Liver (tissue), 8 donors: ENCODE measurements at regions not wholly inside any gene's neighbourhood (a gene's known extent, or its start where the extent isn't known, plus 50 kb on each side); places are given as distances from the start of the nearest gene placed in this dataset.

Experiments used
- DNase-seq: peaks from one replicate; pipeline ENCODE4 v3.0.0-alpha.2; 2017; ENCODE audit warnings: low spot score
- H3K27ac ChIP-seq, 2 donors: one replicate each; pipeline ENCODE4 v1.7.0; 2013; ENCODE audit warnings: inconsistent platforms in 2 of 2, low read length in 2 of 2, control low read depth in 1 of 2, low read depth in 1 of 2, mild to moderate bottlenecking in 1 of 2
- H3K27me3 ChIP-seq, 4 donors: one replicate each; pipeline versions ENCODE4 v1.6.1 to v1.7.0; 2013; ENCODE audit warnings: low read length in 3 of 4, inconsistent platforms in 1 of 4, mild to moderate bottlenecking in 1 of 4, moderate library complexity in 1 of 4; ENCODE audit not compliant: control insufficient read depth in 4 of 4, insufficient read depth in 4 of 4
- H3K36me3 ChIP-seq, 4 donors: one replicate each; pipeline versions ENCODE4 v1.6.1 to v1.7.0; 2013; ENCODE audit warnings: low read length in 3 of 4, mild to moderate bottlenecking in 3 of 4, low read depth in 1 of 4, moderate library complexity in 1 of 4; ENCODE audit not compliant: control insufficient read depth in 4 of 4, insufficient read depth in 3 of 4
- H3K4me1 ChIP-seq, 4 donors: one replicate each; pipeline versions ENCODE4 v1.6.1 to v1.7.0; 2013; ENCODE audit warnings: low read length in 3 of 4, mild to moderate bottlenecking in 3 of 4, moderate library complexity in 1 of 4; ENCODE audit not compliant: control insufficient read depth in 4 of 4, insufficient read depth in 4 of 4
- H3K4me3 ChIP-seq, 3 donors: one replicate each; pipeline versions ENCODE4 v1.6.1 to v1.7.0; 2013; ENCODE audit warnings: low read length in 3 of 3, control low read depth in 1 of 3, low read depth in 1 of 3, mild to moderate bottlenecking in 1 of 3
- H3K9ac ChIP-seq, 2 donors: one replicate each; pipeline ENCODE4 v1.7.0; 2013; ENCODE audit warnings: low read length in 2 of 2, mild to moderate bottlenecking in 2 of 2, moderate library complexity in 2 of 2, control low read depth in 1 of 2, low read depth in 1 of 2
- H3K9me3 ChIP-seq, 4 donors: one replicate each; pipeline versions ENCODE4 v1.6.1 to v1.7.0; 2013; ENCODE audit warnings: low read length in 3 of 4; ENCODE audit not compliant: control insufficient read depth in 4 of 4
- EGR1 ChIP-seq, 2 donors: IDR thresholded peaks; 2 replicates each; pipeline ENCODE4 v1.6.1; 2016 to 2018; ENCODE audit warnings: antibody characterized with exemption in 2 of 2, low read depth in 2 of 2
- FOXA1 ChIP-seq: IDR thresholded peaks from 2 replicates; pipeline ENCODE4 v1.6.1; 2016; ENCODE audit warnings: antibody characterized with exemption
- FOXA2 ChIP-seq: IDR thresholded peaks from 2 replicates; pipeline ENCODE4 v1.6.1; 2016; ENCODE audit warnings: antibody characterized with exemption
- HNF4A ChIP-seq, 2 donors: conservative IDR thresholded peaks; 2 replicates each; pipeline ENCODE4 v1.6.1; 2016; ENCODE audit warnings: antibody characterized with exemption in 2 of 2, mild to moderate bottlenecking in 2 of 2
- JUND ChIP-seq, 2 donors: IDR thresholded peaks; 2 replicates each; pipeline ENCODE4 v1.6.1; 2016; ENCODE audit warnings: antibody characterized with exemption in 2 of 2
- NR2F2 ChIP-seq: IDR thresholded peaks from 2 replicates; pipeline ENCODE4 v1.6.1; 2016; ENCODE audit warnings: antibody characterized with exemption
- RAD21 ChIP-seq, 2 donors: IDR thresholded peaks; 2 replicates each; pipeline ENCODE4 v1.6.1; 2016; ENCODE audit warnings: antibody characterized with exemption in 2 of 2, mild to moderate bottlenecking in 2 of 2
- TAF1 ChIP-seq: conservative IDR thresholded peaks from 2 replicates; pipeline ENCODE4 v1.6.1; 2016; ENCODE audit warnings: antibody characterized with exemption, mild to moderate bottlenecking
- WGBS: extraction: QIAGEN DNeasy Blood & Tissue Kit; methylation state at CpG from one replicate; pipeline ENCODE4 v1.1.7; 2013; 5-methylcytosine and 5-hydroxymethylcytosine counted together
- TF ChIP-seq, protein P1 (sequence below): fragments of 150-350 bp; IDR thresholded peaks from 2 replicates; pipeline ENCODE4 v1.5.1; 2017; ENCODE audit warnings: improper control_type of control experiment, low read depth, low read length; ENCODE audit not compliant: missing input control
- donor health status: healthy.
- donor health status: healthy.
- donor health status: healthy.
- donor health status: healthy.
- donor health status: healthy.

DNA sequence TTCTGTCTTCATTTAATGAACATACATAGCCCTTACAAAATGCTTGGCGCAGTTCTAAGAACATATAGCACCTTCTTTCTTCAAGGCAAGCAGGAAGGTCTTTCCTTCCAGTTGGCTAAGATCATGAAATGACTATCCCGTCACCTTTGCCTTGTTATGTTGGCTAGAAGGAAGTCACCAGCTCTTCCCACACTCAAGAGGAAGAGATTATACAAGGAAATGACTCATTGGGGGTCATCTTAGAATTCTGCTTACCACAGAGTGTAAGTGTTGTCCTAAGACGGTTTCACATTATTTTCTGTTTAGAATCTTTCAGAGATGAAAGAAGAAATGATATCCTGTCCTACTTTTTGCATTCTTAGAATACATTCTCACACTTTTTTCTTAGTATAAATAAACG, 808.0 kb upstream of the LUZP2 start:
- no peak overlapping the region for H3K27ac ChIP-seq
- no peak overlapping the region for H3K4me3 ChIP-seq
- TF ChIP-seq HNF4A (conservative IDR thresholded peaks at IDR 0.05) (no peak), EGR1 (IDR thresholded peaks at IDR 0.05; ENCODE audit: low read depth in 2 of 2) (no peak), RAD21 (IDR thresholded peaks at IDR 0.05) (peak in 1 of 2 donors; percentile 4)
- no peak overlapping the region for H3K9ac ChIP-seq
- DNase-seq, result no peak
- no peaks in the 10 kb centered on the region for H3K36me3 ChIP-seq
- 56% methylated on average over 4 of the region's 4 CpGs for WGBS
- H3K27me3 ChIP-seq, result no peaks in the 10 kb centered on the region
- H3K4me1 ChIP-seq, result no peaks in the 10 kb centered on the region
- no peaks in the 10 kb centered on the region for H3K9me3 ChIP-seq

DNA sequence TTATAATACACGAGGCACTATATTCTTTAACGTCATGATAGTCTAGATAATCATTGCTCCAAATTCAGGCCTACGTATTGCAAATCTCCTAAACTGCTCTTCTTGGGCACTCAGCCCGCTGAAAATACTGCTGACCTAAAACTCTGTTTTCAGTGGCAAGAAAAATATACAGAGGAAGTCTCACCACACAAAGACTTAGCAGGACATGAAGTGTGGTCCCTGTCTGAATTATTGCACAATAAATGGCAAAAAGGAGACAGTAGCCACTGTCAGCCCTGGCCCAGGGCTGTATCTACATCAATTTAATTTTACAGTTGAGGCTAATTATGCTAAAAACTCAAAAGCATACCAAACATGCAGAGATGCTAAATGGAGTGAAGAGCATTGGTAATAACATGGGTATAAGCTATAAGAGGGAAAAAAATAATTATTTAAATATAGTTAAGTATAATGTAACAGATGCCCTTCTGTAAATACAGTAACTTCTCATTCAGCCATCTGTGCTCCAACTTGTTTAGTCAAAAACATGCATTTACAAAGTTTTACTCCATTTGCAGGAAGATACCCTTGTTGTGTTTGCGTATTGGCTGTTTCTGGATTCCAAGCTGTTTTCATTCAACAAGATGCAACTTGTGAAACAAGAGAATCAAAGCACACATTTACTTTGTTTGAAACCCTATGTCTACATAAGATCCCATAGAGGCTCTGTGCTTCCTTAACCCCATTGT, 800.0 kb upstream of the LUZP2 start:
- 81% methylated on average over 5 of the region's 5 CpGs for WGBS
- Histone ChIP-seq H3K9ac (no peak overlapping the region), H3K27me3 (no peaks in the 10 kb centered on the region), H3K4me3 (no peak overlapping the region), H3K9me3 (no peaks in the 10 kb centered on the region), H3K27ac (no peak overlapping the region), H3K4me1 (no peaks in the 10 kb centered on the region), H3K36me3 (no peaks in the 10 kb centered on the region)
- no peak for TF ChIP-seq NR2F2
- TF ChIP-seq JUND (IDR thresholded peaks at IDR 0.05), result no peak
- TF ChIP-seq, protein P1, sequence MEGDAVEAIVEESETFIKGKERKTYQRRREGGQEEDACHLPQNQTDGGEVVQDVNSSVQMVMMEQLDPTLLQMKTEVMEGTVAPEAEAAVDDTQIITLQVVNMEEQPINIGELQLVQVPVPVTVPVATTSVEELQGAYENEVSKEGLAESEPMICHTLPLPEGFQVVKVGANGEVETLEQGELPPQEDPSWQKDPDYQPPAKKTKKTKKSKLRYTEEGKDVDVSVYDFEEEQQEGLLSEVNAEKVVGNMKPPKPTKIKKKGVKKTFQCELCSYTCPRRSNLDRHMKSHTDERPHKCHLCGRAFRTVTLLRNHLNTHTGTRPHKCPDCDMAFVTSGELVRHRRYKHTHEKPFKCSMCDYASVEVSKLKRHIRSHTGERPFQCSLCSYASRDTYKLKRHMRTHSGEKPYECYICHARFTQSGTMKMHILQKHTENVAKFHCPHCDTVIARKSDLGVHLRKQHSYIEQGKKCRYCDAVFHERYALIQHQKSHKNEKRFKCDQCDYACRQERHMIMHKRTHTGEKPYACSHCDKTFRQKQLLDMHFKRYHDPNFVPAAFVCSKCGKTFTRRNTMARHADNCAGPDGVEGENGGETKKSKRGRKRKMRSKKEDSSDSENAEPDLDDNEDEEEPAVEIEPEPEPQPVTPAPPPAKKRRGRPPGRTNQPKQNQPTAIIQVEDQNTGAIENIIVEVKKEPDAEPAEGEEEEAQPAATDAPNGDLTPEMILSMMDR, result no peak
- DNase-seq, result no peak

DNA sequence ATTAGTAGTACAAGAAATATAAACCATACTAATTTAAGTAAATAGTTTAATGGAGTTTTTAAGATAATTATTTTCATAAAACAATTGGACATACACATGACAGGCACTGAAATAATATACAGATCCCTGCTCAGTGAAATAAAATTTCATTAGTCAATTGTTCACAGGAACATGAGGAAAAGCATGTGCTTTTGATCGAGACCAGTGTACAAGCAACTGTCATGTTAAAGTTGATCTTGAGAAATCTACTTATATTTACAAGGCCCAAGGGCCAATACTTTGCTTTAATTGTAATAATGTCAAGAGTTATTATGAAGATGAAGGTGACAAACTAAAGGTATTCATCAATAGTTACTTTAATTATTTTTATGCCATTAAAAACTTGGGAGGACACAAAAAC, 792.7 kb upstream of the LUZP2 start:
- TF ChIP-seq HNF4A (conservative IDR thresholded peaks at IDR 0.05), result no peak
- no peak for TF ChIP-seq JUND (IDR thresholded peaks at IDR 0.05)
- no peak for DNase-seq
- Histone ChIP-seq H3K27ac (no peak overlapping the region), H3K27me3 (no peaks in the 10 kb centered on the region), H3K4me1 (no peaks in the 10 kb centered on the region), H3K9me3 (no peaks in the 10 kb centered on the region), H3K4me3 (no peak overlapping the region), H3K36me3 (no peaks in the 10 kb centered on the region), H3K9ac (no peak overlapping the region)
- WGBS, result 82% methylated on average over 1 of the region's 1 CpG

DNA sequence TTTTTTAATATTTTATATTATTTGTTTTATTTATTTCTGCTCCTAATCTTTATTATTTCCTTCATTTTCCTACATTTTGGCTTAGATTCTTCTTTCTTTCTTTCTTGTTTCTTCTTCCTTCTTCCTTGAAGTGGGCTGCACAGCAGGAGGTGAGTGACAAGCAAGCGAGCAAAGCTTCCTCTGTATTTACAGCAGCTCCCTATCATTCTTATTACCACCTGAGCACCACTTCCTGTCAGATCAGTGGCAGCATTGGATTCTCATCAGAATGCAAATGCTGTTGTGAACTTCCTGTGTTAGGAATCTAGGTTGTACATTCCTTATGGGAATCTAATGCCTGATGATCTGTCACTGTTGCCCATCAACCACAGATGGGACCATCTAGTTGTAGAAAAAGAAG, 784.9 kb upstream of the LUZP2 start:
- H3K27me3 ChIP-seq, result no peaks in the 10 kb centered on the region
- H3K9me3 ChIP-seq, result no peaks in the 10 kb centered on the region
- 86% methylated on average over 1 of the region's 1 CpG for WGBS
- no peak overlapping the region for H3K27ac ChIP-seq
- no peak overlapping the region for H3K9ac ChIP-seq
- TF ChIP-seq TAF1, result no peak
- no peak for TF ChIP-seq JUND (IDR thresholded peaks at IDR 0.05)
- TF ChIP-seq FOXA2, result no peak
- no peak for TF ChIP-seq FOXA1
- TF ChIP-seq, protein P1, result no peak
- H3K4me3 ChIP-seq, result no peak overlapping the region
- no peaks in the 10 kb centered on the region for H3K4me1 ChIP-seq
- H3K36me3 ChIP-seq, result no peaks in the 10 kb centered on the region
- no peak for DNase-seq
